Lower leg skin (tissue), 3 donors: ENCODE measurements at regions not wholly inside any gene's neighbourhood (a gene's known extent, or its start where the extent isn't known, plus 50 kb on each side); places are given as distances from the start of the nearest gene placed in this dataset.

Experiments used
- CTCF ChIP-seq, 3 donors: fragments of 450-650 bp; IDR thresholded peaks; one replicate each; pipeline ENCODE4 v1.5.1; 2016; ENCODE audit warnings: antibody characterized with exemption in 3 of 3, mild to moderate bottlenecking in 3 of 3, moderate library complexity in 2 of 3
- POLR2A ChIP-seq, 2 donors: fragments of 450-650 bp; IDR thresholded peaks; one replicate each; pipeline ENCODE4 v1.6.1; 2016 to 2017; ENCODE audit warnings: antibody characterized with exemption in 2 of 2, mild to moderate bottlenecking in 1 of 2, moderate library complexity in 1 of 2

GRCh38 chr10:62459072-62459471 lies 84.9 kb downstream of the ZNF365 start:
- TF ChIP-seq CTCF (IDR thresholded peaks at IDR 0.05), result no peak
- no peak for TF ChIP-seq POLR2A (IDR thresholded peaks at IDR 0.05)
